Transverse colon (tissue), 4 donors: ENCODE measurements at regions not wholly inside any gene's neighbourhood (a gene's known extent, or its start where the extent isn't known, plus 50 kb on each side); places are given as distances from the start of the nearest gene placed in this dataset.

Source experiments
- DNase-seq: peaks from one replicate; pipeline ENCODE4 v3.0.0-alpha.2; 2019
- H3K27ac ChIP-seq, 4 donors: fragments of 200-600 bp; sonication (generic); 2 replicates each; pipeline ENCODE4 v1.5.1; 2016 to 2018; ENCODE audit warnings: inconsistent platforms in 4 of 4
- H3K27me3 ChIP-seq: fragments of 200-600 bp; sonication (generic); 2 replicates; pipeline ENCODE4 v1.5.1; 2017; ENCODE audit warnings: inconsistent platforms
- H3K36me3 ChIP-seq, 4 donors: fragments of 200-600 bp; sonication (generic); 2 replicates each; pipeline ENCODE4 v1.5.1; 2017 to 2019; ENCODE audit warnings: inconsistent platforms in 4 of 4
- H3K4me1 ChIP-seq, 4 donors: fragments of 200-600 bp; sonication (generic); 2 replicates each; pipeline ENCODE4 v1.5.1; 2017 to 2020; ENCODE audit warnings: inconsistent platforms in 4 of 4
- H3K4me3 ChIP-seq, 4 donors: fragments of 200-600 bp; sonication (generic); 1 replicate in 1 of 4; 2 replicates in 3 of 4; pipeline versions ENCODE4 v1.5.1 to v1.6.1; 2017 to 2019; ENCODE audit warnings: inconsistent platforms in 4 of 4
- H3K9me3 ChIP-seq, 2 donors: fragments of 200-600 bp; sonication (generic); 2 replicates each; pipeline ENCODE4 v1.5.1; 2017 to 2019; ENCODE audit warnings: inconsistent platforms in 2 of 2
- EP300 ChIP-seq: sonication (generic); formaldehyde crosslinking; IDR thresholded peaks from one replicate; pipeline ENCODE4 v1.6.1; 2017; ENCODE audit warnings: antibody characterized with exemption, low read depth
- POLR2A ChIP-seq: fragments of 450-650 bp; IDR thresholded peaks from one replicate; pipeline ENCODE4 v1.6.1; 2016; ENCODE audit warnings: antibody characterized with exemption, mild to moderate bottlenecking, moderate library complexity
- POLR2AphosphoS5 ChIP-seq, 3 donors: sonication (generic); formaldehyde crosslinking; IDR thresholded peaks; one replicate each; pipeline ENCODE4 v1.6.1; 2016; ENCODE audit warnings: antibody characterized with exemption in 3 of 3
- WGBS, 2 donors: methylation state at CpG; one replicate each; pipeline ENCODE4 v1.1.5; 2018; ENCODE audit warnings: low coverage in 1 of 2; 5-methylcytosine and 5-hydroxymethylcytosine counted together
- in situ Hi-C, 4 donors: fragments of 200-750 bp; cut with MboI; loops; one replicate each; pipeline versions ENCODE4 v1.15.0 to v1.15.1; 2017; ENCODE audit warnings: low sequenced_read_pairs in 3 of 4, low pct_ligation_motif_present in 1 of 4, low pct_unique_long_range_greater_than_20kb in 1 of 4
- intact Hi-C: fragments of 100-400 bp; cut with DNase I; formaldehyde crosslinking; loops from one replicate; pipeline ENCODE4 v1.15.1; 2023; ENCODE audit warnings: low total_unique reads
- TF ChIP-seq, protein P1 (sequence below), 5 experiments: fragments of 200-600 bp in 3 of 5; fragments of 450-650 bp in 2 of 5; sonication (generic) in 3 of 5; IDR thresholded peaks; 1 replicate in 2 of 5; 2 replicates in 3 of 5; pipeline ENCODE4 v1.5.1; 2016 to 2017; ENCODE audit warnings: antibody characterized with exemption in 5 of 5, inconsistent platforms in 3 of 5, mild to moderate bottlenecking in 2 of 5, moderate library complexity in 1 of 5

DNA sequence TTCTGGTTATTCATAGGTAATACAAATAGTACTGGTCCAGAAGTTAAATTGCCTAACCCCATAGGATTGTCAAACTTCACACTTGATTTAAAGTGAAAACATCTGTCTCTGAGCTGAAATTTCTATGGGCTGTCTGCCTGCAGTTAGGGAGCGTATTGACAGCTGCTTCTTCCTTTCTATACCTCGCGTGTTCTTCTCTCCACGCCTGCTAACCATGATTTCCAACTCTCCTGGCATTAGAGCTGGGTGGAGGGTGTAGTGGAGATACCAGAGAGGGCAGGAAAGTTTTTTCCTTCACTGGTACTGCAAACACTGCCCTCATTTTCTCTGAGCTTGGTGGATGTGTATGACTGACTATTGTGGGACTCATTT, 429.0 kb upstream of the FBXO33 start:
- Histone ChIP-seq H3K36me3 (no peaks in the 10 kb centered on the region), H3K9me3 (no peaks in the 10 kb centered on the region), H3K4me1 (no peaks in the 10 kb centered on the region), H3K4me3 (no peak overlapping the region), H3K27me3 (no peaks in the 10 kb centered on the region), H3K27ac (no peak overlapping the region)
- WGBS, 2 donors: 53% methylated on average over 4 of the region's 4 CpGs; no CpG with 5 or more reads in 1 of the 2 donors
- TF ChIP-seq, protein P1, sequence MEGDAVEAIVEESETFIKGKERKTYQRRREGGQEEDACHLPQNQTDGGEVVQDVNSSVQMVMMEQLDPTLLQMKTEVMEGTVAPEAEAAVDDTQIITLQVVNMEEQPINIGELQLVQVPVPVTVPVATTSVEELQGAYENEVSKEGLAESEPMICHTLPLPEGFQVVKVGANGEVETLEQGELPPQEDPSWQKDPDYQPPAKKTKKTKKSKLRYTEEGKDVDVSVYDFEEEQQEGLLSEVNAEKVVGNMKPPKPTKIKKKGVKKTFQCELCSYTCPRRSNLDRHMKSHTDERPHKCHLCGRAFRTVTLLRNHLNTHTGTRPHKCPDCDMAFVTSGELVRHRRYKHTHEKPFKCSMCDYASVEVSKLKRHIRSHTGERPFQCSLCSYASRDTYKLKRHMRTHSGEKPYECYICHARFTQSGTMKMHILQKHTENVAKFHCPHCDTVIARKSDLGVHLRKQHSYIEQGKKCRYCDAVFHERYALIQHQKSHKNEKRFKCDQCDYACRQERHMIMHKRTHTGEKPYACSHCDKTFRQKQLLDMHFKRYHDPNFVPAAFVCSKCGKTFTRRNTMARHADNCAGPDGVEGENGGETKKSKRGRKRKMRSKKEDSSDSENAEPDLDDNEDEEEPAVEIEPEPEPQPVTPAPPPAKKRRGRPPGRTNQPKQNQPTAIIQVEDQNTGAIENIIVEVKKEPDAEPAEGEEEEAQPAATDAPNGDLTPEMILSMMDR (IDR thresholded peaks at IDR 0.05): no peak
- DNase-seq: no peak
- in situ Hi-C loops (no loop called here), intact Hi-C loops (no loop called here)

GRCh38 chr14:39860596-39861228, 428.5 kb upstream of the FBXO33 start:
- Histone ChIP-seq H3K4me3 (no peak overlapping the region), H3K4me1 (no peaks in the 10 kb centered on the region), H3K36me3 (no peaks in the 10 kb centered on the region), H3K27ac (no peak overlapping the region), H3K9me3 (no peaks in the 10 kb centered on the region), H3K27me3 (no peaks in the 10 kb centered on the region)
- intact Hi-C loops: no loop called here
- 69 to 84% methylated on average over 8 of the region's 8 CpGs for WGBS, 2 donors
- in situ Hi-C loops: no loop called here
- TF ChIP-seq, protein P1 (IDR thresholded peaks at IDR 0.05): no peak
- TF ChIP-seq POLR2A: no peak
- TF ChIP-seq EP300: no peak
- TF ChIP-seq POLR2AphosphoS5 (IDR thresholded peaks at IDR 0.05): no peak
- DNase-seq: no peak

GRCh38 chr14:39859314-39859713, 427.1 kb upstream of the FBXO33 start:
- Histone ChIP-seq H3K4me1 (no peaks in the 10 kb centered on the region), H3K36me3 (no peaks in the 10 kb centered on the region), H3K27ac (no peak overlapping the region), H3K4me3 (no peak overlapping the region), H3K9me3 (no peaks in the 10 kb centered on the region), H3K27me3 (no peaks in the 10 kb centered on the region)
- intact Hi-C loops: no loop called here
- no peak for TF ChIP-seq EP300
- TF ChIP-seq POLR2AphosphoS5 (IDR thresholded peaks at IDR 0.05): no peak
- no peak for TF ChIP-seq POLR2A
- TF ChIP-seq, protein P1 (IDR thresholded peaks at IDR 0.05): no peak
- in situ Hi-C loops: no loop called here
- DNase-seq: no peak

DNA sequence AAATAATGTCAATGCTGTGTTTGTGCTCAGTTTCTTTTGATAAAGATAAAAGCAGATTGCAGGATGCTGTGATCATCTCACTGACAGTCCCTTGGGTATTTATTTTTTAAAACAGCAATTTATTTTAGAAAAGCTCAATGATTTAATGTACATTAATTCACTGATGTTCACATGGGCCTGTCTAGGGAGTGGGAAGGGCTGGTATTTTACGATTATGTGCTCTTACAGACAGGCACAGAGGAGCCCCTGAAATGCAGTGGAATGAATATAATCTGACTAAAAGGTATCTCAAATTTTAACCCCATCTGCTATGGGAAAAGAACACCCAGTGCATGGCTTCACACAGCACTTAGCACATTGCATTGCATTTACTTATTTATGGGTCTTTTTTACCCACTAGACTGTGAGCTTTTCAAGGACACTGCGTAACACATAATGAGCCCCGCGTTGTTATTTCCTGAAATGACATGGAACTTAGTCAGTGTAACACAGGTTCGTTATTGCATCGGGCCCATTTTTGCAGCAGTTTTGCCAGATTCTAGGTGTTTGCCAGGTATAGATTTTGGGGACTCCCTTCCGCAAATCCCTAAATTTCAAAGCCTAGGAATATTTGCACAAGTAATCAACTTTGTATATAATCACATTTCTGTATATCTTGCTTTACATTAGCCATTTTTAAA, 425.3 kb upstream of the FBXO33 start:
- Histone ChIP-seq H3K36me3 (no peaks in the 10 kb centered on the region), H3K27ac (no peak overlapping the region), H3K4me1 (no peaks in the 10 kb centered on the region), H3K4me3 (no peak overlapping the region), H3K9me3 (no peaks in the 10 kb centered on the region), H3K27me3 (no peaks in the 10 kb centered on the region)
- intact Hi-C loops: no loop called here
- TF ChIP-seq, protein P1 (IDR thresholded peaks at IDR 0.05): no peak
- TF ChIP-seq POLR2A: no peak
- TF ChIP-seq EP300: no peak
- TF ChIP-seq POLR2AphosphoS5 (IDR thresholded peaks at IDR 0.05): no peak
- in situ Hi-C loops: no loop called here
- DNase-seq: no peak
- WGBS, 2 donors: 76 to 94% methylated on average over 3 to 7 of the region's 7 CpGs
